ENCODE measurements at regions not wholly inside any gene's neighbourhood (a gene's known extent, or its start where the extent isn't known, plus 50 kb on each side); places are given as distances from the start of the nearest gene placed in this dataset.

DNA sequence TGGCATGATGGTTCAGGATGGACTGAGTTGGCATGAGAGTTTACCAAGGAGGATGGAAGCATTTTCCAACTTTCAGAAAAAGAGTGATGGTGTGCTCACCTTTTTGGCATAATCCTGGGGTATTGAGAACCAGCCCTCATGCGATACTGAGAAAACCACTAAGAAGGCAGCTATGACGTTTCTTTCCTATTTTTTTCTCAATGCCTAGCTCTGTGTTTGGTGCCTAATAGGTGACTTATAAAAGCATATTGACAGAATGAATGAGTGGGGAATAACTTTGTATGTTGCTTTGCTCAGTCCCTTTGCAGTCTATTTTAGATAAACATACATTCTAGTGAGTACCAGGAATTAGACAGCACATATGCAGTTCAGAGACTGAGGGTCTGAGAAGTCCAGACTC is 816.3 kb downstream of the DHX35 start:
- Histone ChIP-seq H3K79me2 (ENCODE audit: control insufficient read depth, insufficient read depth, low read length) (no peaks in the 10 kb centered on the region), H2AFZ (ENCODE audit: low read depth, low read length) (no peak overlapping the region), H3K4me1 (ENCODE audit: control insufficient read depth, extremely low read depth, insufficient read depth, low read length) (no peaks in the 10 kb centered on the region), H3K36me3 (ENCODE audit: control insufficient read depth in 2 of 2, extremely low read depth in 1 of 2, insufficient read depth in 2 of 2, low read length in 2 of 2) (no peaks in the 10 kb centered on the region), H3K9me3 (replicated peaks; ENCODE audit: control insufficient read depth, insufficient read depth, low read length) (no peaks in the 10 kb centered on the region), H3K4me2 (ENCODE audit: insufficient read depth, low read length) (no peak overlapping the region), H4K20me1 (replicated peaks; ENCODE audit: control insufficient read depth, extremely low read depth, insufficient read depth, low read length) (no peaks in the 10 kb centered on the region), H3K27me3 (ENCODE audit: control insufficient read depth in 2 of 2, insufficient read depth in 2 of 2, low read length in 2 of 2) (no peaks in the 10 kb centered on the region), H3K9ac (replicated peaks; ENCODE audit: extremely low read depth, insufficient read depth, low read length) (no peak overlapping the region), H3K27ac (ENCODE audit: insufficient read depth, low read depth, low read length) (no peak overlapping the region), H3K4me3 (replicated peaks in 1 of 3; ENCODE audit: insufficient read depth in 1 of 3, low read depth in 1 of 3, low read length in 3 of 3) (no peak overlapping the region), H3K9me1 (replicated peaks; ENCODE audit: control insufficient read depth, extremely low read depth, insufficient read depth, low read length) (no peaks in the 10 kb centered on the region)
- intact Hi-C loops (cut with micrococcal nuclease) = no loop called here
- ChIA-PET POLR2A (no interaction called here), CTCF (no interaction called here)
- no TSS peak for BruUV-seq (replicated peaks)
- DNase-seq (ENCODE audit: low read depth, low spot score) (no peak), FAIRE-seq (no peak)
- TF ChIP-seq POLR2AphosphoS5 (IDR thresholded peaks at IDR 0.05; ENCODE audit: insufficient read depth, low read depth, low read length) = no peak
- no peak for TF ChIP-seq EZH2 (IDR thresholded peaks at IDR 0.05; ENCODE audit: borderline replicate concordance, low read depth, low read length, severe bottlenecking)
- TF ChIP-seq POLR2A (IDR thresholded peaks at IDR 0.05; ENCODE audit: low read depth, low read length) = no peak
- TF ChIP-seq JUN (IDR thresholded peaks at IDR 0.05; ENCODE audit: borderline replicate concordance, insufficient read depth, insufficient read length, low read depth) = no peak
- TF ChIP-seq FOS (IDR thresholded peaks at IDR 0.05; ENCODE audit: borderline replicate concordance, insufficient read depth, low read length) = no peak
- no peak for TF ChIP-seq GATA2 (IDR thresholded peaks at IDR 0.05; ENCODE audit: insufficient read depth, insufficient read length, low read depth, low read length)
- TF ChIP-seq MAX (IDR thresholded peaks at IDR 0.05; ENCODE audit: insufficient read depth, insufficient read length) = no peak
- TF ChIP-seq, protein P1, sequence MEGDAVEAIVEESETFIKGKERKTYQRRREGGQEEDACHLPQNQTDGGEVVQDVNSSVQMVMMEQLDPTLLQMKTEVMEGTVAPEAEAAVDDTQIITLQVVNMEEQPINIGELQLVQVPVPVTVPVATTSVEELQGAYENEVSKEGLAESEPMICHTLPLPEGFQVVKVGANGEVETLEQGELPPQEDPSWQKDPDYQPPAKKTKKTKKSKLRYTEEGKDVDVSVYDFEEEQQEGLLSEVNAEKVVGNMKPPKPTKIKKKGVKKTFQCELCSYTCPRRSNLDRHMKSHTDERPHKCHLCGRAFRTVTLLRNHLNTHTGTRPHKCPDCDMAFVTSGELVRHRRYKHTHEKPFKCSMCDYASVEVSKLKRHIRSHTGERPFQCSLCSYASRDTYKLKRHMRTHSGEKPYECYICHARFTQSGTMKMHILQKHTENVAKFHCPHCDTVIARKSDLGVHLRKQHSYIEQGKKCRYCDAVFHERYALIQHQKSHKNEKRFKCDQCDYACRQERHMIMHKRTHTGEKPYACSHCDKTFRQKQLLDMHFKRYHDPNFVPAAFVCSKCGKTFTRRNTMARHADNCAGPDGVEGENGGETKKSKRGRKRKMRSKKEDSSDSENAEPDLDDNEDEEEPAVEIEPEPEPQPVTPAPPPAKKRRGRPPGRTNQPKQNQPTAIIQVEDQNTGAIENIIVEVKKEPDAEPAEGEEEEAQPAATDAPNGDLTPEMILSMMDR (IDR thresholded peaks at IDR 0.05; ENCODE audit: extremely low read depth in 1 of 2, insufficient read depth in 1 of 2, low read depth in 1 of 2, low read length in 2 of 2) = no peak
- TF ChIP-seq MYC (IDR thresholded peaks at IDR 0.05; ENCODE audit: low read depth, low read length) = no peak
- dilution Hi-C loops (cut with MboI; ENCODE audit: extremely low pct_ligation_motif_present, low sequenced_read_pairs) = no loop called here
